ENCODE measurements at regions not wholly inside any gene's neighbourhood (a gene's known extent, or its start where the extent isn't known, plus 50 kb on each side); places are given as distances from the start of the nearest gene placed in this dataset.

- TF ChIP-seq ZFP36 (IDR thresholded peaks at IDR 0.05; ENCODE audit: borderline replicate concordance, partially characterized antibody) (no peak), CHD4 (IDR thresholded peaks at IDR 0.05; ENCODE audit: borderline replicate concordance) (no peak)
These were observed 200.4 kb upstream of the SORCS1 start (continued) for GRCh38 chr10:107364872-107365271.

GRCh38 chr10:107362306-107362705, 197.8 kb upstream of the SORCS1 start:
- no peak for ATAC-seq

GRCh38 chr10:107357033-107357432, 192.5 kb upstream of the SORCS1 start:
- FAIRE-seq: no peak
- H3K4me2 ChIP-seq: no peak overlapping the region
- no peaks in the 10 kb centered on the region for H3K4me1 ChIP-seq
- no peak overlapping the region for H3K27ac ChIP-seq
- POLR2A ChIA-PET: no interaction called here
- ATAC-seq: no peak
- 0 out of 3 replicates have a peak, but pooled peaks cover 5% of the 10 kb centered on the region for H3K9me3 ChIP-seq
- TF ChIP-seq ELK1 (IDR thresholded peaks at IDR 0.05; ENCODE audit: low read depth, low read length) (no peak), REST (IDR thresholded peaks at IDR 0.05) (no peak), HMGXB4 (CRISPR knock-in tag; IDR thresholded peaks at IDR 0.05; ENCODE audit: borderline replicate concordance) (no peak), GATA3 (IDR thresholded peaks at IDR 0.05; ENCODE audit: borderline replicate concordance) (no peak), CTCF (IDR thresholded peaks at IDR 0.05) (no peak), ATOH8 (CRISPR knock-in tag; IDR thresholded peaks at IDR 0.05; ENCODE audit: low read depth) (no peak), JUNB (IDR thresholded peaks at IDR 0.05) (no peak), CBX2 (IDR thresholded peaks at IDR 0.05; ENCODE audit: borderline replicate concordance, low read depth) (no peak), PBX3 (IDR thresholded peaks at IDR 0.05) (no peak), EHMT2 (IDR thresholded peaks at IDR 0.05; ENCODE audit: low read depth) (no peak), SREBF2 (IDR thresholded peaks at IDR 0.05) (no peak), HDAC2 (IDR thresholded peaks at IDR 0.05) (no peak)
- H3K4me3 ChIP-seq: no peak overlapping the region
- CTCF ChIA-PET: no interaction called here
- no peak for DNase-seq (ENCODE audit: low read depth in 1 of 2, low spot score in 1 of 2)

More at GRCh38 chr10:107362306-107362705, 197.8 kb upstream of the SORCS1 start:
- no peak overlapping the region for H3K4me2 ChIP-seq
- CTCF ChIA-PET: no interaction called here
- POLR2A ChIA-PET: no interaction called here
- no peaks in the 10 kb centered on the region for H3K4me1 ChIP-seq
- TF ChIP-seq MYC (IDR thresholded peaks at IDR 0.05; ENCODE audit: borderline replicate concordance, low read length): no peak
- H3K27ac ChIP-seq: no peak overlapping the region
- H3K9me3 ChIP-seq: peaks cover 3% of the 10 kb centered on the region; the same call in 1 of the 3 replicates
- H3K4me3 ChIP-seq: no peak overlapping the region
- no peak for FAIRE-seq
- no peak for DNase-seq (ENCODE audit: low read depth in 1 of 2, low spot score in 1 of 2)
